ENCODE measurements at regions not wholly inside any gene's neighbourhood (a gene's known extent, or its start where the extent isn't known, plus 50 kb on each side); places are given as distances from the start of the nearest gene placed in this dataset.

DNA sequence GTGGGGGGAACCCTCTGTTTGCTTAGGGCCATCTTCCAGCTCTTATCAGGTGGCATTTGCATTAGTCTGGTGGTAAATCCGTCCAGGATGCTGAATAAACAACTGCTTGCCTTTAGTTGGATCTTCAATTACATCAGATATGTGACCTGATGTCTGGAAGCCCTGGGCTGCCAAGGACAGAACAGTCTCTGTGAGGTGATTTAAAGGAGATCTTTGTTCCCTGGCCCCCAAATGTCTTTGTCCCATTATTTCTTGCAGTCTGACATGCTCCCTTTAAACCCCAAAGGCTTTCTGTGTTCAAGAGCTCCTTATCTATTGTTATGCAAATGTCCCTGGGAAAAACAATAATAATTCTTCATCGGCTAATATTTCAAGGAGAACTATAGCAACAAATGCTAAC, 84.6 kb upstream of the SPTLC3 start:
- TF ChIP-seq POLR2AphosphoS5 (IDR thresholded peaks at IDR 0.05), result no peak
- TF ChIP-seq POLR2A (IDR thresholded peaks at IDR 0.05; ENCODE audit: low read depth), result no peak
- TF ChIP-seq CTCF (IDR thresholded peaks at IDR 0.05), result no peak
- no peak for TF ChIP-seq EP300 (IDR thresholded peaks at IDR 0.05)
